ENCODE measurements at regions not wholly inside any gene's neighbourhood (a gene's known extent, or its start where the extent isn't known, plus 50 kb on each side); places are given as distances from the start of the nearest gene placed in this dataset.
"Not testable (repeated sequence)": the region's sequence is repeated elsewhere in the genome, so short reads cannot be mapped to it uniquely, and the experiment has no call there.

- TF ChIP-seq CTCF (IDR thresholded peaks at IDR 0.05; ENCODE audit: low read depth, low read length), result no peak
- H3K4me3 ChIP-seq (ENCODE audit: low read depth, low read length), result no peak overlapping the region
Measured at GRCh38 chr22:33139937-33140336, 81.8 kb upstream of the SYN3 start.

- not testable (repeated sequence) for H3K4me3 ChIP-seq (ENCODE audit: low read depth, low read length)
Measured at GRCh38 chr22:33138333-33138732, 80.2 kb upstream of the SYN3 start.

GRCh38 chr22:33130473-33130872 lies 72.3 kb upstream of the SYN3 start:
- no peak for TF ChIP-seq CTCF (IDR thresholded peaks at IDR 0.05; ENCODE audit: low read depth, low read length)
- no peak overlapping the region for H3K4me3 ChIP-seq (ENCODE audit: low read depth, low read length)

GRCh38 chr22:33129621-33130020 lies 71.4 kb upstream of the SYN3 start:
- H3K4me3 ChIP-seq (ENCODE audit: low read depth, low read length), result no peak overlapping the region
- no peak for TF ChIP-seq CTCF (IDR thresholded peaks at IDR 0.05; ENCODE audit: low read depth, low read length)

GRCh38 chr22:33126881-33127280 lies 68.7 kb upstream of the SYN3 start:
- no peak for TF ChIP-seq CTCF (IDR thresholded peaks at IDR 0.05; ENCODE audit: low read depth, low read length)
- no peak overlapping the region for H3K4me3 ChIP-seq (ENCODE audit: low read depth, low read length)

- no peak overlapping the region for H3K4me3 ChIP-seq (ENCODE audit: low read depth, low read length)
- no peak for TF ChIP-seq CTCF (IDR thresholded peaks at IDR 0.05; ENCODE audit: low read depth, low read length)
Measured at GRCh38 chr22:33124471-33124870, 66.3 kb upstream of the SYN3 start.

- H3K4me3 ChIP-seq (ENCODE audit: low read depth, low read length), result not testable (repeated sequence)
Measured at GRCh38 chr22:33122439-33122838, 64.3 kb upstream of the SYN3 start.

GRCh38 chr22:33119044-33119443 lies 60.9 kb upstream of the SYN3 start:
- no peak overlapping the region for H3K4me3 ChIP-seq (ENCODE audit: low read depth, low read length)
- TF ChIP-seq CTCF (IDR thresholded peaks at IDR 0.05; ENCODE audit: low read depth, low read length), result no peak

GRCh38 chr22:33117821-33118220 lies 59.6 kb upstream of the SYN3 start:
- H3K4me3 ChIP-seq (ENCODE audit: low read depth, low read length), result no peak overlapping the region
- no peak for TF ChIP-seq CTCF (IDR thresholded peaks at IDR 0.05; ENCODE audit: low read depth, low read length)
